Uterus (tissue), 2 donors: ENCODE measurements at regions not wholly inside any gene's neighbourhood (a gene's known extent, or its start where the extent isn't known, plus 50 kb on each side); places are given as distances from the start of the nearest gene placed in this dataset.

Experiments used
- POLR2A ChIP-seq, 2 donors: fragments of 450-650 bp; IDR thresholded peaks; one replicate each; pipeline ENCODE4 v1.6.1; 2016; ENCODE audit warnings: antibody characterized with exemption in 2 of 2, mild to moderate bottlenecking in 1 of 2, moderate library complexity in 1 of 2
- TF ChIP-seq, protein P1 (sequence below), 4 experiments: fragments of 200-600 bp in 2 of 4; fragments of 450-650 bp in 2 of 4; sonication (generic) in 2 of 4; IDR thresholded peaks; one replicate each; pipeline ENCODE4 v1.5.1; 2016 to 2019; ENCODE audit warnings: antibody characterized with exemption in 4 of 4, mild to moderate bottlenecking in 2 of 4, moderate library complexity in 1 of 4

DNA sequence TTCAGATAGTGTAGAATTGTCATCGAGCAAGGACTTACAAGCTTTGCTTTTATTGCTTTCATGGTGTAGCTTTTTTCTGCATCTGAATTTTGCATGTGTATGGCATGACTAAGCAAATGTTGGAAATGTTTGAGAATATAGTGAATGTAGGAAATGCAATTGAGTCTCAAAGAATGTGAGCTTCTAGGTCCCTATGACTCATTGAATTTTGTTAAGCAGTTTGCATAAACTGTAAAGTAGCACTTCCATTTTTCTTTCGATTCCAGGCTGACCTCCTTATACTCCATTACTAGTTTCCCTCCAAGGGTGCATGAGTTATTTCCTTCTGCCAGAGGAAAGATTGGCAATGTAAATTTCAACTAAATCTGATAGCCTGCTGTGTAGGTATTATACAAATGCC lies 619.2 kb downstream of the DIPK2A start:
- TF ChIP-seq, protein P1, sequence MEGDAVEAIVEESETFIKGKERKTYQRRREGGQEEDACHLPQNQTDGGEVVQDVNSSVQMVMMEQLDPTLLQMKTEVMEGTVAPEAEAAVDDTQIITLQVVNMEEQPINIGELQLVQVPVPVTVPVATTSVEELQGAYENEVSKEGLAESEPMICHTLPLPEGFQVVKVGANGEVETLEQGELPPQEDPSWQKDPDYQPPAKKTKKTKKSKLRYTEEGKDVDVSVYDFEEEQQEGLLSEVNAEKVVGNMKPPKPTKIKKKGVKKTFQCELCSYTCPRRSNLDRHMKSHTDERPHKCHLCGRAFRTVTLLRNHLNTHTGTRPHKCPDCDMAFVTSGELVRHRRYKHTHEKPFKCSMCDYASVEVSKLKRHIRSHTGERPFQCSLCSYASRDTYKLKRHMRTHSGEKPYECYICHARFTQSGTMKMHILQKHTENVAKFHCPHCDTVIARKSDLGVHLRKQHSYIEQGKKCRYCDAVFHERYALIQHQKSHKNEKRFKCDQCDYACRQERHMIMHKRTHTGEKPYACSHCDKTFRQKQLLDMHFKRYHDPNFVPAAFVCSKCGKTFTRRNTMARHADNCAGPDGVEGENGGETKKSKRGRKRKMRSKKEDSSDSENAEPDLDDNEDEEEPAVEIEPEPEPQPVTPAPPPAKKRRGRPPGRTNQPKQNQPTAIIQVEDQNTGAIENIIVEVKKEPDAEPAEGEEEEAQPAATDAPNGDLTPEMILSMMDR (IDR thresholded peaks at IDR 0.05): no peak
- no peak for TF ChIP-seq POLR2A (IDR thresholded peaks at IDR 0.05)
